A673 (cell line): ENCODE measurements at regions not wholly inside any gene's neighbourhood (a gene's known extent, or its start where the extent isn't known, plus 50 kb on each side); places are given as distances from the start of the nearest gene placed in this dataset.

Source experiments
- EZH2 ChIP-seq: fragments of 200-600 bp; sonication (generic); IDR thresholded peaks from 2 replicates; pipeline ENCODE4 v1.6.1; 2017; ENCODE audit warnings: borderline replicate concordance, low read depth, mild to moderate bottlenecking, mixed read lengths, antibody characterized with exemption, low read length; ENCODE audit not compliant: poor library complexity, severe bottlenecking
- TF ChIP-seq, protein P1 (sequence below): fragments of 300-800, 200-600 bp; sonication (generic); conservative IDR thresholded peaks from 2 replicates; pipeline ENCODE4 v1.5.1; 2017; ENCODE audit warnings: low read depth, mild to moderate bottlenecking, antibody characterized with exemption, low read length, moderate library complexity, mixed read lengths

GRCh38 chr1:195738966-195739650, 869.1 kb downstream of the KCNT2 start:
- TF ChIP-seq, protein P1, sequence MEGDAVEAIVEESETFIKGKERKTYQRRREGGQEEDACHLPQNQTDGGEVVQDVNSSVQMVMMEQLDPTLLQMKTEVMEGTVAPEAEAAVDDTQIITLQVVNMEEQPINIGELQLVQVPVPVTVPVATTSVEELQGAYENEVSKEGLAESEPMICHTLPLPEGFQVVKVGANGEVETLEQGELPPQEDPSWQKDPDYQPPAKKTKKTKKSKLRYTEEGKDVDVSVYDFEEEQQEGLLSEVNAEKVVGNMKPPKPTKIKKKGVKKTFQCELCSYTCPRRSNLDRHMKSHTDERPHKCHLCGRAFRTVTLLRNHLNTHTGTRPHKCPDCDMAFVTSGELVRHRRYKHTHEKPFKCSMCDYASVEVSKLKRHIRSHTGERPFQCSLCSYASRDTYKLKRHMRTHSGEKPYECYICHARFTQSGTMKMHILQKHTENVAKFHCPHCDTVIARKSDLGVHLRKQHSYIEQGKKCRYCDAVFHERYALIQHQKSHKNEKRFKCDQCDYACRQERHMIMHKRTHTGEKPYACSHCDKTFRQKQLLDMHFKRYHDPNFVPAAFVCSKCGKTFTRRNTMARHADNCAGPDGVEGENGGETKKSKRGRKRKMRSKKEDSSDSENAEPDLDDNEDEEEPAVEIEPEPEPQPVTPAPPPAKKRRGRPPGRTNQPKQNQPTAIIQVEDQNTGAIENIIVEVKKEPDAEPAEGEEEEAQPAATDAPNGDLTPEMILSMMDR: no peak
- TF ChIP-seq EZH2: no peak
